Ovary (tissue), 3 donors: ENCODE measurements at regions not wholly inside any gene's neighbourhood (a gene's known extent, or its start where the extent isn't known, plus 50 kb on each side); places are given as distances from the start of the nearest gene placed in this dataset.

Experiments used
- CTCF ChIP-seq, 3 donors: fragments of 450-650 bp in 2 of 3; fragments of 200-600 bp in 1 of 3; IDR thresholded peaks; one replicate each; pipeline versions ENCODE4 v1.5.1 to v1.8.0; 2016 to 2022; ENCODE audit warnings: antibody characterized with exemption in 3 of 3, mild to moderate bottlenecking in 1 of 3
- EP300 ChIP-seq: sonication (generic); formaldehyde crosslinking; IDR thresholded peaks from one replicate; pipeline ENCODE4 v1.6.1; 2017; ENCODE audit warnings: antibody characterized with exemption
- POLR2A ChIP-seq: fragments of 450-650 bp; IDR thresholded peaks from one replicate; pipeline ENCODE4 v1.6.1; 2017; ENCODE audit warnings: antibody characterized with exemption, mild to moderate bottlenecking, moderate library complexity
- donor health status: DM: no; HTN: no; CAD: no.

GRCh38 chr20:22408521-22409402, 175.6 kb downstream of the FOXA2 start:
- TF ChIP-seq CTCF (IDR thresholded peaks at IDR 0.05) = no peak
- no peak for TF ChIP-seq POLR2A
- no peak for TF ChIP-seq EP300
